ENCODE measurements at regions not wholly inside any gene's neighbourhood (a gene's known extent, or its start where the extent isn't known, plus 50 kb on each side); places are given as distances from the start of the nearest gene placed in this dataset.

- DNase-seq = no peak
These were observed 56.6 kb downstream of the SPRY2 start for GRCh38 chr13:80284290-80284689.

GRCh38 chr13:80278706-80279105, 62.2 kb downstream of the SPRY2 start:
- no peak for DNase-seq

- no peak for DNase-seq
These were observed 64.3 kb downstream of the SPRY2 start for GRCh38 chr13:80276371-80277289.

- DNase-seq = no peak
These were observed 66.3 kb downstream of the SPRY2 start for GRCh38 chr13:80274643-80275042.

- no peak for DNase-seq
These were observed 67.2 kb downstream of the SPRY2 start for GRCh38 chr13:80273718-80274117.

- no peak for DNase-seq
These were observed 75.6 kb downstream of the SPRY2 start for GRCh38 chr13:80265348-80265747.

- DNase-seq = no peak
These were observed 77.0 kb downstream of the SPRY2 start for GRCh38 chr13:80263745-80264513.

GRCh38 chr13:80262051-80262695, 78.8 kb downstream of the SPRY2 start:
- no peak for DNase-seq

- DNase-seq = no peak
These were observed 81.8 kb downstream of the SPRY2 start for GRCh38 chr13:80259159-80259558.

- DNase-seq = no peak
These were observed 84.5 kb downstream of the SPRY2 start for GRCh38 chr13:80256352-80256932.

GRCh38 chr13:80255946-80256345, 85.0 kb downstream of the SPRY2 start:
- DNase-seq = no peak

GRCh38 chr13:80251403-80251802, 89.5 kb downstream of the SPRY2 start:
- no peak for DNase-seq

GRCh38 chr13:80250213-80250810, 90.6 kb downstream of the SPRY2 start:
- no peak for DNase-seq

- DNase-seq = no peak
These were observed 91.3 kb downstream of the SPRY2 start for GRCh38 chr13:80249516-80250212.

GRCh38 chr13:80245162-80245733, 95.7 kb downstream of the SPRY2 start:
- DNase-seq = no peak

GRCh38 chr13:80244574-80244973, 96.4 kb downstream of the SPRY2 start:
- DNase-seq = no peak

GRCh38 chr13:80242728-80243427, 98.0 kb downstream of the SPRY2 start:
- no peak for DNase-seq

GRCh38 chr13:80239571-80240255, 101.2 kb downstream of the SPRY2 start:
- no peak for DNase-seq

GRCh38 chr13:80239116-80239515, 101.8 kb downstream of the SPRY2 start:
- no peak for DNase-seq

- no peak for DNase-seq
These were observed 103.3 kb downstream of the SPRY2 start for GRCh38 chr13:80237646-80238045.

- DNase-seq = no peak
These were observed 105.0 kb downstream of the SPRY2 start for GRCh38 chr13:80235967-80236302.
